Esophagus muscularis mucosa (tissue), 4 donors: ENCODE measurements at regions not wholly inside any gene's neighbourhood (a gene's known extent, or its start where the extent isn't known, plus 50 kb on each side); places are given as distances from the start of the nearest gene placed in this dataset.

Experiments
- EP300 ChIP-seq: sonication (generic); formaldehyde crosslinking; IDR thresholded peaks from one replicate; pipeline ENCODE4 v1.6.1; 2017; ENCODE audit warnings: antibody characterized with exemption
- POLR2A ChIP-seq: fragments of 450-650 bp; IDR thresholded peaks from one replicate; pipeline ENCODE4 v1.6.1; 2017; ENCODE audit warnings: antibody characterized with exemption, moderate library complexity, mild to moderate bottlenecking, low read depth
- TF ChIP-seq, protein P1 (sequence below), 3 experiments: fragments of 200-600 bp in 2 of 3; fragments of 450-650 bp in 1 of 3; sonication (generic) in 2 of 3; IDR thresholded peaks; one replicate each; pipeline ENCODE4 v1.5.1; 2017 to 2019; ENCODE audit warnings: antibody characterized with exemption in 3 of 3, mild to moderate bottlenecking in 2 of 3, moderate library complexity in 1 of 3

- TF ChIP-seq, protein P1, sequence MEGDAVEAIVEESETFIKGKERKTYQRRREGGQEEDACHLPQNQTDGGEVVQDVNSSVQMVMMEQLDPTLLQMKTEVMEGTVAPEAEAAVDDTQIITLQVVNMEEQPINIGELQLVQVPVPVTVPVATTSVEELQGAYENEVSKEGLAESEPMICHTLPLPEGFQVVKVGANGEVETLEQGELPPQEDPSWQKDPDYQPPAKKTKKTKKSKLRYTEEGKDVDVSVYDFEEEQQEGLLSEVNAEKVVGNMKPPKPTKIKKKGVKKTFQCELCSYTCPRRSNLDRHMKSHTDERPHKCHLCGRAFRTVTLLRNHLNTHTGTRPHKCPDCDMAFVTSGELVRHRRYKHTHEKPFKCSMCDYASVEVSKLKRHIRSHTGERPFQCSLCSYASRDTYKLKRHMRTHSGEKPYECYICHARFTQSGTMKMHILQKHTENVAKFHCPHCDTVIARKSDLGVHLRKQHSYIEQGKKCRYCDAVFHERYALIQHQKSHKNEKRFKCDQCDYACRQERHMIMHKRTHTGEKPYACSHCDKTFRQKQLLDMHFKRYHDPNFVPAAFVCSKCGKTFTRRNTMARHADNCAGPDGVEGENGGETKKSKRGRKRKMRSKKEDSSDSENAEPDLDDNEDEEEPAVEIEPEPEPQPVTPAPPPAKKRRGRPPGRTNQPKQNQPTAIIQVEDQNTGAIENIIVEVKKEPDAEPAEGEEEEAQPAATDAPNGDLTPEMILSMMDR (IDR thresholded peaks at IDR 0.05) = no peak
- TF ChIP-seq EP300 (no peak), POLR2A (no peak)
These were observed 194.8 kb downstream of the ZFP36L2 start for GRCh38 chr2:43031471-43032212.
